SK-N-SH treated with all-trans-retinoic acid at 6 μM for 48 hours (cell line): ENCODE measurements at regions not wholly inside any gene's neighbourhood (a gene's known extent, or its start where the extent isn't known, plus 50 kb on each side); places are given as distances from the start of the nearest gene placed in this dataset.

Experiments
- ATAC-seq: fragments of 200-7000 bp; cut with Tn5 transposase; 3 replicates; pipeline ENCODE4 v1.9.1; 2020; ENCODE audit warnings: mild to moderate bottlenecking, moderate library complexity
- ARNTL ChIP-seq: fragments of 450-650 bp; formaldehyde crosslinking; IDR thresholded peaks from 2 replicates; pipeline ENCODE4 v1.5.0; 2020; ENCODE audit warnings: low read depth, mild to moderate bottlenecking, moderate library complexity, borderline replicate concordance
- BACH2 ChIP-seq: fragments of 250-450 bp; sonication (Bioruptor Pico); IDR thresholded peaks from 2 replicates; pipeline ENCODE4 v1.9.0; 2021; ENCODE audit warnings: mild to moderate bottlenecking, borderline replicate concordance
- CREB5 ChIP-seq: fragments of 250-450 bp; sonication (Bioruptor Pico); IDR thresholded peaks from 2 replicates; pipeline ENCODE4 v1.5.1; 2020; ENCODE audit warnings: low read depth, mild to moderate bottlenecking, moderate library complexity
- CSDC2 ChIP-seq: fragments of 250-450 bp; sonication (Bioruptor Pico); IDR thresholded peaks from 2 replicates; pipeline ENCODE4 v1.5.0; 2020; ENCODE audit warnings: mild to moderate bottlenecking, moderate library complexity
- CSRNP3 ChIP-seq: fragments of 250-450 bp; sonication (Bioruptor Pico); IDR thresholded peaks from 2 replicates; pipeline ENCODE4 v1.5.1; 2021; ENCODE audit warnings: mild to moderate bottlenecking, moderate library complexity
- ESRRG ChIP-seq: fragments of 250-450 bp; sonication (Bioruptor Pico); IDR thresholded peaks from 2 replicates; pipeline ENCODE4 v1.6.1; 2021; ENCODE audit warnings: mild to moderate bottlenecking
- GLIS3 ChIP-seq: fragments of 250-450 bp; sonication (Bioruptor Pico); IDR thresholded peaks from 2 replicates; pipeline ENCODE4 v1.5.0; 2020; ENCODE audit warnings: mild to moderate bottlenecking, moderate library complexity
- ISL1 ChIP-seq: fragments of 250-450 bp; sonication (Bioruptor Pico); IDR thresholded peaks from 2 replicates; pipeline ENCODE4 v2.1.2; 2022; ENCODE audit warnings: mild to moderate bottlenecking, moderate library complexity
- OSR1 ChIP-seq: fragments of 250-450 bp; sonication (Bioruptor Pico); IDR thresholded peaks from 2 replicates; pipeline ENCODE4 v1.8.0; 2022; ENCODE audit warnings: moderate library complexity, mild to moderate bottlenecking, inconsistent platforms
- PATZ1 ChIP-seq: fragments of 250-450 bp; sonication (Bioruptor Pico); IDR thresholded peaks from 2 replicates; pipeline ENCODE4 v1.8.0; 2020; ENCODE audit warnings: mild to moderate bottlenecking, moderate library complexity, borderline replicate concordance
- PPARA ChIP-seq: fragments of 250-450 bp; sonication (Bioruptor Pico); IDR thresholded peaks from 2 replicates; pipeline ENCODE4 v1.5.0; 2020; ENCODE audit warnings: mild to moderate bottlenecking, borderline replicate concordance
- SNAI2 ChIP-seq: fragments of 250-450 bp; sonication (Bioruptor Pico); IDR thresholded peaks from 2 replicates; pipeline ENCODE4 v1.5.0; 2020; ENCODE audit warnings: mild to moderate bottlenecking, moderate library complexity
- TCF4 ChIP-seq: fragments of 250-450 bp; sonication (Bioruptor Pico); IDR thresholded peaks from 2 replicates; pipeline ENCODE4 v1.8.0; 2021; ENCODE audit warnings: mild to moderate bottlenecking, moderate library complexity, borderline replicate concordance
- TOX ChIP-seq: fragments of 250-450 bp; sonication (Bioruptor Pico); IDR thresholded peaks from 2 replicates; pipeline ENCODE4 v1.8.0; 2021; ENCODE audit warnings: mild to moderate bottlenecking, moderate library complexity, borderline replicate concordance
- TSHZ2 ChIP-seq: fragments of 250-450 bp; sonication (Bioruptor Pico); IDR thresholded peaks from 2 replicates; pipeline ENCODE4 v1.5.0; 2020; ENCODE audit warnings: mild to moderate bottlenecking, moderate library complexity
- ZC3H10 ChIP-seq: fragments of 250-450 bp; sonication (Bioruptor Pico); IDR thresholded peaks from 2 replicates; pipeline ENCODE4 v1.5.1; 2021; ENCODE audit warnings: mild to moderate bottlenecking, moderate library complexity
- ZFP3 ChIP-seq: fragments of 250-450 bp; sonication (Bioruptor Pico); IDR thresholded peaks from 2 replicates; pipeline ENCODE4 v1.5.0; 2020; ENCODE audit warnings: mild to moderate bottlenecking, moderate library complexity
- ZFP30 ChIP-seq: fragments of 450-650 bp; formaldehyde crosslinking; IDR thresholded peaks from 2 replicates; pipeline ENCODE4 v1.5.0; 2022; ENCODE audit warnings: mild to moderate bottlenecking, moderate library complexity
- ZNF565 ChIP-seq: fragments of 450-650 bp; formaldehyde crosslinking; conservative IDR thresholded peaks from 2 replicates; pipeline ENCODE4 v1.5.0; 2020; ENCODE audit warnings: low read depth, mild to moderate bottlenecking, moderate library complexity
- ZNF8 ChIP-seq: fragments of 450-650 bp; formaldehyde crosslinking; IDR thresholded peaks from 2 replicates; pipeline ENCODE4 v1.5.0; 2020; ENCODE audit warnings: mild to moderate bottlenecking, moderate library complexity

- no peak for TF ChIP-seq ISL1 (CRISPR knock-in tag)
- no peak for TF ChIP-seq ZNF8 (CRISPR knock-in tag)
- no peak for TF ChIP-seq SNAI2 (CRISPR knock-in tag)
- TF ChIP-seq ZFP30 (CRISPR knock-in tag), result no peak
- TF ChIP-seq ESRRG (CRISPR knock-in tag), result no peak
- no peak for TF ChIP-seq TCF4 (CRISPR knock-in tag)
- TF ChIP-seq CREB5 (CRISPR knock-in tag), result no peak
- no peak for TF ChIP-seq CSDC2
- no peak for TF ChIP-seq GLIS3 (CRISPR knock-in tag)
- TF ChIP-seq ARNTL, result no peak
- no peak for TF ChIP-seq TOX (CRISPR knock-in tag)
- TF ChIP-seq TSHZ2 (CRISPR knock-in tag), result no peak
- no peak for TF ChIP-seq CSRNP3
- TF ChIP-seq ZNF565, result no peak
- no peak for TF ChIP-seq ZFP3 (CRISPR knock-in tag)
- no peak for TF ChIP-seq BACH2 (CRISPR knock-in tag)
- TF ChIP-seq PPARA (CRISPR knock-in tag), result no peak
- no peak for ATAC-seq
Measured at GRCh38 chr17:70519300-70519699, 350.0 kb downstream of the KCNJ2 start.

GRCh38 chr17:70520447-70520846, 351.1 kb downstream of the KCNJ2 start:
- no peak for ATAC-seq
- TF ChIP-seq TSHZ2 (CRISPR knock-in tag) (no peak), BACH2 (CRISPR knock-in tag) (no peak), TCF4 (CRISPR knock-in tag) (no peak), ZFP30 (CRISPR knock-in tag) (no peak), ZFP3 (CRISPR knock-in tag) (no peak), CREB5 (CRISPR knock-in tag) (no peak), ZNF565 (no peak), CSRNP3 (no peak), ARNTL (no peak), ESRRG (CRISPR knock-in tag) (no peak), ZC3H10 (CRISPR knock-in tag) (no peak), ZNF8 (CRISPR knock-in tag) (no peak), CSDC2 (no peak), OSR1 (CRISPR knock-in tag) (no peak), TOX (CRISPR knock-in tag) (no peak), PATZ1 (CRISPR knock-in tag) (no peak), SNAI2 (CRISPR knock-in tag) (no peak)
- TF ChIP-seq, all 23 proteins: peak for 0
